Left ventricle myocardium inferior (tissue), 1 donor: ENCODE measurements at regions not wholly inside any gene's neighbourhood (a gene's known extent, or its start where the extent isn't known, plus 50 kb on each side); places are given as distances from the start of the nearest gene placed in this dataset.
A peak's percentile ranks its signal among the peaks of the same experiment; 100 is the strongest.
"Not testable (repeated sequence)": the region's sequence is repeated elsewhere in the genome, so short reads cannot be mapped to it uniquely, and the experiment has no call there.

Source experiments
- DNase-seq: peaks from one replicate; pipeline ENCODE4 v3.0.0-alpha.2; 2020
- H3K27ac ChIP-seq: fragments of 200-600 bp; replicated peaks from 2 replicates; pipeline ENCODE4 v1.8.0; 2021
- H3K27me3 ChIP-seq: fragments of 200-600 bp; 2 replicates; pipeline ENCODE4 v1.8.0; 2021; ENCODE audit warnings: low read depth
- H3K36me3 ChIP-seq: fragments of 200-600 bp; 2 replicates; pipeline ENCODE4 v1.8.0; 2021
- H3K4me1 ChIP-seq: fragments of 200-600 bp; 2 replicates; pipeline ENCODE4 v1.8.0; 2021
- H3K4me3 ChIP-seq: fragments of 200-600 bp; 2 replicates; pipeline ENCODE4 v1.8.0; 2021; ENCODE audit warnings: mild to moderate bottlenecking, moderate library complexity
- H3K9me3 ChIP-seq: fragments of 200-600 bp; replicated peaks from 2 replicates; pipeline ENCODE4 v1.8.0; 2021
- intact Hi-C: fragments of 100-400 bp; cut with micrococcal nuclease; formaldehyde crosslinking; loops from one replicate; pipeline ENCODE4 v1.11.0; 2022
- TF ChIP-seq, protein P1 (sequence below): fragments of 200-600 bp; IDR thresholded peaks from 2 replicates; pipeline ENCODE4 v1.8.0; 2021; ENCODE audit warnings: antibody characterized with exemption, mild to moderate bottlenecking, borderline replicate concordance
- donor health status: DM: no; HTN: yes; CAD: no; lungs with severe emphysema.

DNA sequence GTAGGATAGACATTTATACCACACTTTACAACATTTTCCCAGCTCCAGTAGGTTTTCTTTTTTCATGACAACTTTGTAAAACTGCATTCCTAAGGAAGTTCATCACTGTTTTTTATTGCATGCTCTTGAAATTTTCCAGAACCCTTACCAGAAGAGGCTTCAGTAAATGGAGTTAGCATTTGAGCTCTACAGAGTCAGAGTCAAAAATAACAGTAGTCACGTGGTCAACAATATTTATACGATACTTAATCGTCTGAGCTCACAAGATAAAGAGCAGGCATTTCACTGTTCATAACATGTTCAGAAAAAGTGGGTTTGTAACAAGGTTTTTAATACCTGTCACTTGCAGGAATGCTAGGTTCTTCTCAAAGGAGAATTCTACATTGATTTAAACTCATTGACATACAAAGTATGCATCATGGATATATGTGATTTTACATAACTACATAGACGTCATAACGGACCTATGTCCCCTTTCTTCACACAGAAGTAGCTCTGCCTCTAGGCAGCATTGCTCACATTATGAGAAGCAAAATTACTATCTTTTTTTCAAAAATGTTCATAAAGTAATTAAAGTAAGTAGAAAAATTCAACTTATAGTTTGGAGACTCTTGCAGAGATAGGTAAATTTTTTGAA lies 187.0 kb upstream of the COL3A1 start:
- peaks cover 8% of the 10 kb centered on the region for H3K4me1 ChIP-seq
- intact Hi-C loops, result loop anchor here (5.0 kb wide), 1 partner anchor 190 kb away; no protein-coding TSS in a partner anchor
- DNase-seq, result no peak
- no peaks in the 10 kb centered on the region for H3K36me3 ChIP-seq
- H3K4me3 ChIP-seq, result peak overlapping the region; percentile 14
- H3K9me3 ChIP-seq, result no peaks in the 10 kb centered on the region
- peak overlapping the region; percentile 71 for H3K27ac ChIP-seq
- no peaks in the 10 kb centered on the region for H3K27me3 ChIP-seq
- TF ChIP-seq, protein P1, sequence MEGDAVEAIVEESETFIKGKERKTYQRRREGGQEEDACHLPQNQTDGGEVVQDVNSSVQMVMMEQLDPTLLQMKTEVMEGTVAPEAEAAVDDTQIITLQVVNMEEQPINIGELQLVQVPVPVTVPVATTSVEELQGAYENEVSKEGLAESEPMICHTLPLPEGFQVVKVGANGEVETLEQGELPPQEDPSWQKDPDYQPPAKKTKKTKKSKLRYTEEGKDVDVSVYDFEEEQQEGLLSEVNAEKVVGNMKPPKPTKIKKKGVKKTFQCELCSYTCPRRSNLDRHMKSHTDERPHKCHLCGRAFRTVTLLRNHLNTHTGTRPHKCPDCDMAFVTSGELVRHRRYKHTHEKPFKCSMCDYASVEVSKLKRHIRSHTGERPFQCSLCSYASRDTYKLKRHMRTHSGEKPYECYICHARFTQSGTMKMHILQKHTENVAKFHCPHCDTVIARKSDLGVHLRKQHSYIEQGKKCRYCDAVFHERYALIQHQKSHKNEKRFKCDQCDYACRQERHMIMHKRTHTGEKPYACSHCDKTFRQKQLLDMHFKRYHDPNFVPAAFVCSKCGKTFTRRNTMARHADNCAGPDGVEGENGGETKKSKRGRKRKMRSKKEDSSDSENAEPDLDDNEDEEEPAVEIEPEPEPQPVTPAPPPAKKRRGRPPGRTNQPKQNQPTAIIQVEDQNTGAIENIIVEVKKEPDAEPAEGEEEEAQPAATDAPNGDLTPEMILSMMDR, result no peak

DNA sequence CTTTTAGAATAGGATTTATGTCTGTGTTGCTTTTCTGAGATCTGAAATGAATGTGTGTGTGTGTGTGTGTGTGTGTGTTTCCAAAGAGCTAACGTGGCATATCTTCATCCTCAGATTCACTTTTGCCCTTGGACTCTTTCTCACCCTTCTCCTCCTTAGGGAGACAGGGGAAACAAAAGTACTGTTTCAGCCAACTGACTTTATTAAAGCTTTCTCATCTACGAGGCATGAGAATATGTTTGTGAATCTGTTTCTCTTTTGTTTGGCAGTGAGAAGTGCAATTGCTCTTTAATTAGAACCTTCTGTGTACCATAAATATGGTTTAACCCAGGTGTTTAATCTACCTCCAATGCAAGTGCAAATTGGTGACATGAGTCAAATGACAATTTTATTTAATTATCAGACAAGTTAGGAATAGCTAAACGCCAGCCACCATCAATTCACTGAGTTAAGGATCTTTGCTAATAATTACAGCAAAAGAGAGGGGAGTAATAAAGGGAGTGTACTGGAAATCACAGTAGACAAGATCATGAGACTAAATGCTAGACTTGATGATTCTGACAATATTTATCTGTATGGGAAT lies 186.4 kb upstream of the COL3A1 start:
- intact Hi-C loops, result loop anchor here (5.0 kb wide), 1 partner anchor 190 kb away; no protein-coding TSS in a partner anchor
- no peak for DNase-seq
- peaks cover 8% of the 10 kb centered on the region for H3K4me1 ChIP-seq
- H3K4me3 ChIP-seq, result peak overlapping the region; percentile 14
- TF ChIP-seq, protein P1, result no peak
- no peaks in the 10 kb centered on the region for H3K27me3 ChIP-seq
- H3K9me3 ChIP-seq, result no peaks in the 10 kb centered on the region
- H3K36me3 ChIP-seq, result no peaks in the 10 kb centered on the region
- peak overlapping the region; percentile 71 for H3K27ac ChIP-seq

DNA sequence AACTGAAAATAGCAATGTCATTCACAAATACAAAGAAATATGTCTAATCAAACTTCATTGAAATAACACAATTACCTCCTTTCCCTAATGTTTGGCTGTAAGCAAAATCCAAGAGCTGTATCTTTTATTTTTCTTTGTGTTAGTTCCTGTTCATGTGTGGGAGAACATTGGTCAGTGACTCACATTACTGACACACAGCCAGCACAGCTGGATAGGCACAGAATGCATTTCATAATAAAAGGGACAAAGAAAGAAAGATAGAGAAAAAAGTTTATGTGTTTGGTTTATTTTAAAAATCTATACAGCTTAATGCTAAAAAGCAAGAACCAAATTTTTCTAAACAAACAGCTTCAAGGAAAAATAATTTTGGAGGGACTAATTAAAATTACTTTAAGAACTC lies 185.6 kb upstream of the COL3A1 start:
- no peaks in the 10 kb centered on the region for H3K27me3 ChIP-seq
- intact Hi-C loops, result loop anchor here (5.0 kb wide), 1 partner anchor 189 kb away; no protein-coding TSS in a partner anchor
- H3K27ac ChIP-seq, result peak overlapping the region; percentile 71
- peak; percentile 58 for DNase-seq
- H3K4me3 ChIP-seq, result peak overlapping the region; percentile 14
- H3K9me3 ChIP-seq, result no peaks in the 10 kb centered on the region
- no peaks in the 10 kb centered on the region for H3K36me3 ChIP-seq
- TF ChIP-seq, protein P1, result no peak
- H3K4me1 ChIP-seq, result peaks cover 8% of the 10 kb centered on the region

DNA sequence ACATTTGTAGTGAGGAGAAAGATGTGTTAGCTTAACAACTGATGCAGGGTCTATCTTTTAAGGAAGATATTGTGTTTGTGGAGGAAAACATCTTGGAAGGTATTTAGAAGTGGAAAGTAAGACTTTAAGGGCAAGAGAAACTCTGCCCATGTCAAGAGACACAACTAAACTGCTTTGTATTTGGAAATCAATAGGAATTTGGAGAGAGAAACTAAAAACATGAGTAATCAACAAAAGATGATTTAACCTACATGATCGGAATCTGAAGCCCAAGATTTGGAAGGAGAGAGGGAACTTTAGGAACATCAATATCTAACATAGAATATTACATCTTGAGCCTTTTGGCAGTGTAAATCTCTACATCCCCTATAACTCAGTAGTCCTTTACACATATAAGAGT lies 184.2 kb upstream of the COL3A1 start:
- Histone ChIP-seq H3K4me3 (no peak overlapping the region), H3K9me3 (no peaks in the 10 kb centered on the region), H3K4me1 (peaks cover 8% of the 10 kb centered on the region), H3K27me3 (no peaks in the 10 kb centered on the region), H3K27ac (peak overlapping the region; percentile 71), H3K36me3 (no peaks in the 10 kb centered on the region)
- intact Hi-C loops, result loop anchor here (5.0 kb wide), 1 partner anchor 187 kb away; no protein-coding TSS in a partner anchor
- DNase-seq, result no peak
- TF ChIP-seq, protein P1, result no peak

DNA sequence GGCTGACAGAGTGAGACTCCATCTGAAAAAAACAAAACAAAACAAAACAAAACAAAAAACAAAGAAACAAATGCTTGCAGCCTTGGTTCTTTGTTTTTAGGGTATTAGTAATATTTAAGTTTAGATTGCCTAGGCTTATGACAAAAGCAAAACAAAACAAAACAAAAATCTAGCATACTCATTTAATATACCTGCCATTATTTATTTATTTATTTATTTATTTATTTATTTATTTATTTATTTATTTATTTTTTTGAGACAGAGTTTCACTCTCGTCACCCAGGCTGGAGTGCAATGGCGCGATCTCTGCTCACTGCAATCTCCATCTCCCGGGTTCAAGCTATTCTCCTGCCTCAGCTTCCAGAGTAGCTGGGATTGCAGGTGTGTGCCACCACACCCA lies 179.7 kb upstream of the COL3A1 start:
- H3K27ac ChIP-seq, DNase-seq, H3K36me3 ChIP-seq, H3K9me3 ChIP-seq, intact Hi-C loops, H3K27me3 ChIP-seq, H3K4me3 ChIP-seq, H3K4me1 ChIP-seq: not testable (repeated sequence)

DNA sequence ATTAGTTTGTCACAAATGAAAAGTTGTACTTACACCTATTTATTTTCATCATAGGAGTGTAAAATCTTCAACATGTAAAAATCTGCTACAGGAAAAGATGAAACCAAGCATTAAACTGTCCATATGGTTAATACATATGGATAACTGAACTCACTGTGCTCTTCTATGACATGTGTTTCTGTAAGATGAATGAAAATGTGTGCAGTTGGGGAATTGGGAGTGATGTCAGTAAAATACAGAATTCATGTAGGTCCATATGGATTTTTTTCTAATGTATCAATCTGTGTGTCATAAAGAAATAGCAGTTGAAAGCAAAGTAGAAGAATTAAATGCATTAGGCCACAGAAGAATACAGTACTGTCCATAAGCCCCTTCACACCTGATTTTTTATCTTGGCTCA lies 178.4 kb upstream of the COL3A1 start:
- intact Hi-C loops, result no loop called here
- TF ChIP-seq, protein P1, result no peak
- no peak overlapping the region for H3K27ac ChIP-seq

More for the DNA sequence above, 178.4 kb upstream of the COL3A1 start:
- H3K27me3 ChIP-seq, result no peaks in the 10 kb centered on the region
- DNase-seq, result no peak
- no peak overlapping the region for H3K4me3 ChIP-seq
- no peaks in the 10 kb centered on the region for H3K4me1 ChIP-seq
- peaks cover 11% of the 10 kb centered on the region for H3K9me3 ChIP-seq
- H3K36me3 ChIP-seq, result no peaks in the 10 kb centered on the region
